GDM1 (cell line): ENCODE measurements at regions not wholly inside any gene's neighbourhood (a gene's known extent, or its start where the extent isn't known, plus 50 kb on each side); places are given as distances from the start of the nearest gene placed in this dataset.
"Not testable (repeated sequence)": the region's sequence is repeated elsewhere in the genome, so short reads cannot be mapped to it uniquely, and the experiment has no call there.

Source experiments
- DNase-seq: peaks from one replicate; lab custom pipeline; 2025; lab: John Stamatoyannopoulos, UW

DNA sequence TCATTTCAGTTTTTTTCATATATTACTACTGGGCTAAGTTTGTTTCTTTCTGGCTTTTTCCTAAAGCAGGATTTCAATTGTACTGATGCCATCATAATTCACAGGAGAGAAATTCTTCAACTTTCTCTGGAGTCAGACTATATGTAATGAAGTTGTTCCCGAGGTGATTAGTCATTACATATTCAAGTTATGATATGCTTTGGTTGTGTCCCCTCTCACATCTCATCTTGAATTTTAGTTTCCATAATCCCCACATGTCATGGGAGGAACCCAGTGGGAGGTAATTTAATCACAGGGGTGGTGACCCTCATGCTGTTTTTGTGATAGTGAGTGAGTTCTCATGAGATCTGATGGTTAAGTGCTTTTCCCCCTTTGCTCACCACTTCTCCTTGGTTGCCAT, 227.5 kb upstream of the LRIG3 start:
- DNase-seq, result no peak

DNA sequence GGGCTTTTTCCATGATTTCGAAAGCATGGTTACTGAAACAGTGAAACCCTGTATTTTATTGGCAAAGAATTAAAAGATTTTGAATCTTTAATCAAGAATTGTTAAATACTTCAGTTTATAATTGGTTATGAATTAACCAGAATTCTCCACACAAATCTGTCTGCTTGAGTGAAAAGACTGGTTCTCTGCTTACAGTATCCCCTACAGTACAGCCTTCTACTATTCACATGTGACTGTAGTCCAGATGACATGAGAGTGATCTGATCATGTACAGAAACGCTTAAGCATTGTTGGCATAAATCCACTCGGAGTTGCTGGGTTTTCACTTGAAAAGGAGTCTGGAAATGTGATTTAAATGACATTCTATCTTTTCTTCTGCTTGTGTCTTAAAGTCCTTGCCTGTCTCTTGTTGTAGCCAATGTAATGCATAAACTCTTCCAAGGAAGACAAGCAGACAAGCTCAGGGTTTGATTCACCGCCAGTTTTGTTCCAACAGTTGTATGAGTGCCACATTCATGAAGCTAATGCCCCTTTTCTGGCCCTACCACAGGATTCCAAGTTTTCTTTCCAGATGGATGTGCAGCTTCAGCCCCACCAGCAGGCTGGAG, 222.0 kb upstream of the LRIG3 start:
- no peak for DNase-seq

DNA sequence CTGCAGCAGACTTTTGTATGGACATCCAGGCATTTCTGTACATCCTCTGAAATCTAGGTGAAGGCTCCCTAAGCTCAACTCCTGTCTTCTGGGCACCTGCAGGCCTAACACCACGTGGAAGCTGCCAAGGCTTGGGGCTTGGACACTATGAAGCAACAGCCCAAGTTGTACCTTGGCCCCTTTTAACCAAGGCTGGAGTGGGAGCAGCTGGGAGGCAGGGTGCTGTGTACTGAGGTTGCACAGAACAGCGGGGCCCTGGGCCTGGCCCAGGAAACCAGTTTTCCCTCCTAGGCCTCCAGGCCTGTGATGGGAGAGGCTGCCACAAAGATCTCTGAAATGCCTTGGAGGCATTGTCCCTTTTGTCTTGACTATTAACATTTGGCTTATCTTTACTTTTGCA, 214.4 kb upstream of the LRIG3 start:
- DNase-seq, result no peak

DNA sequence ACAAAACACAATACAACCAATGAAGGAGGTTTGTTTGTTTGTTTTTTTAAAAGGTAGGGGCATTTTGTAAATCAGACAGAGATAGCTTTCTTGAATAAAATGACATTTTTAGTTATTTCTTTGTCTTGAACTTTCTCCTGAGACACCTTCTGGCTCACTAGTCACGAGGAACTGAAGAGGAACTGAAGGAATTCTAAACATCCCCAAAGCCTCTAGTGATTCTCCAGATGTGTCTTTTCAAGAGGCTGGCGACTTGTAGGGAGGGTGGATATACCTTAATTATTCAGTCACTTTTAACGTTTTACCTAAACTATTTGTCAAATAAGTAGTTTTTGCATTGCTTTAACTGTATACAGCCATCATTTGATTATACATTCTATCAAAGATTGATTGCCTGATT, 211.2 kb upstream of the LRIG3 start:
- no peak for DNase-seq

DNA sequence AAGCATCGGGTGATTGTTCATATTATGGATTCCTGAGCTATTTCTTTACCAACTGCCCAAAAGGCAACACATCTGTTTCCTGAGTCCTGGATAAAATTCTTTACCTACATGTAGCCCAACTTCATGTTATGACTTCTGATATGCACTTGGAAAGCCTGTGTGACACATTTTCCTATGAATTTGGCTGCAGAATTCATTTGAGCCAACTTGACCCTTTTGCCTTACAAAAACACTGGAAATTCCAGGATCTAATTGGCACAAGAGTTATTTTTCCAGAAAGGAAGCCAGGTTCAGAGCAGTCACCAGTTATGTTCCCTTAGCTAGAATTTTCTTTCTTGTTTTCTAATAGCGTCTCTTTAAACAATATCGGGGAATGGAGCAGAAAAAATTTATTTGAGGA, 202.5 kb upstream of the LRIG3 start:
- no peak for DNase-seq

DNA sequence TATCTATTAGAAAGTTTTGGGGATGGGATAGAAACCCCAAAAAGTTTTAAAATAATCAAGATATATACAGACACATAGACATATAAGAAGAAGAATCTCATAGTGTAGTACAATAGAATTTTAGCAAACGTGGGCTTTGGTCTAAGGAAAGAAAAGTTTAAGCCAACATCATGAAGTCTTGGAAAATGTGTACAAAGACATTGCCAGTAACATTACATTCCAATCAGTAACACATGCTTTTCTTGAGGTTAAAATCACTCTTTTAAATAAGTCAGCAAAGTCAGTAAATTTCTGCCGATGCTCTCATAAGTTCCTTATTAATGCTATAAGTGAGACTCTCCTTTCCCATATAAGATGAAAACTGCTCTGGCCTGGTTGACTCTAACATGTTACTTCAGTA, 201.1 kb upstream of the LRIG3 start:
- no peak for DNase-seq

DNA sequence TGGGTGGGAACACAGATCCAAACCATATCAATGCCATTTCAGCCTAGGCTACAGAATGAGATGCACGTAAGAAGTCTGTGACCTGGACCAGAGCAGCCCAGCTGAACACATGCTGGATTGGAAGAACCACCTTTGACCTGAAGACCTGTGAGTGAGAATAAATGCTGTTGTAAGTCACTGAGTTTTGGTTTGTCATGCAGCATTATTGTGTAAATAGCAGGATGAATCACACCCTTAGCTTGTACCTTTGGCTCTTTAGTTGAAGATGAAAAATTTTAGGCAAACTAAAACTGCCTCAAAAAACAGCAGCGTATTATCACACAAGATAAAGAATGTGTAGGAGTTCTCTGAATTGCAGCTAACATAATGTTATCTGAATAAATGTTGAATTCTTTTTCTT, 199.4 kb upstream of the LRIG3 start:
- DNase-seq, result no peak

GRCh38 chr12:59118356-59118755, 198.1 kb upstream of the LRIG3 start:
- no peak for DNase-seq

GRCh38 chr12:59115995-59116394, 195.7 kb upstream of the LRIG3 start:
- DNase-seq, result no peak

DNA sequence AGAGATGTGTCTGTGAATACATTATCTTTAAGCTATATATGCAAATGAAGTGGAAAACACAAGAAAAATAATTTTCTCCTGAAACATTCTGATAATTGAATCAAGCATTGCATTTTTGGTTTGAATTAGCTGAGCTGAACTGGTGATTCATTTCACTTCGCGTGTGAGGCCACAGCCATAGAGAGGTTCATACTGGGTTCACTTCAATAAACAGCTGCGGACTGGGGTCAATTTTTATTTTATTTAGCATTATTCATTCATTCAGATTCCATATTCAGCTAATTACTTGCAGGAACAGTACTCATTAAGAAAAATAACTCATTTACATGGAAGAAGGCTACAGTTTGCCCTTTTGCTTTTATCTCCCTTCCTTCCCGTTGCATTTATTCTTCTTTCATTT, 195.2 kb upstream of the LRIG3 start:
- DNase-seq, result no peak

- peak; percentile 25 for DNase-seq
Measured at GRCh38 chr12:59113831-59114615, 193.7 kb upstream of the LRIG3 start.

DNA sequence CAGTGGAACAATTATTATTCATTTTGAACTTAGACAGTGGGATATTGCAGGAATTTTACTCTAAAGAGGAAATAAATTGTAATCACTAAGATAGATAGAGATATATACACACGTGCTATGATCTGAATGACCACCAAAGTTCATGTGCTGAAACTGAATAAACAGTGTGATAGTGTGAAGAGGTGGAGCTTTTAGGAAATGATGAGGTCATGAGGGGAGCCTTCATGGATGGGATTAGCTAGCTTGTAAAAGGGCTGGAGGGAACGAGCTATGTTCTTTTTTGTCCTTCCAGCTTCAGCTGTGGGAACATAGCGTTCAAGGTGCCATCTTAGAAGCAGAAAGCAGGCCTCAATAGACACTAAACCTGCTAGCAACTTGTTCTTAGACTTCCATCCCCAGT, 191.5 kb upstream of the LRIG3 start:
- no peak for DNase-seq

DNA sequence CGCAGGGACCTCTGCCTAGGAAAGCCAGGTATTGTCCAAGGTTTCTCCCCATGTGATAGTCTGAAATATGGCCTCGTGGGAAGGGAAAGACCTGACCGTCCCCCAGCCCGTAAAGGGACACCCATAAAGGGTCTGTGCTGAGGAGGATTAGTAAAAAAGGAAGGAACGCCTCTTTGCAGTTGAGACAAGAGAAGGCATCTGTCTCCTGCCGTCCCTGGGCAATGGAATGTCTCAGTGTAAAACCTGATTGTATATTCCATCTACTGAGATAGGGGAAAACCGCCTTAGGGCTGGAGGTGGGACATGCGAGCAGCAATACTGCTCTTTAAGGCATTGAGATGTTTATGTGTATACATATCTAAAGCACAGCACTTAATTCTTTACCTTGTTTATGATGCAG, 188.2 kb upstream of the LRIG3 start:
- DNase-seq, result not testable (repeated sequence)

DNA sequence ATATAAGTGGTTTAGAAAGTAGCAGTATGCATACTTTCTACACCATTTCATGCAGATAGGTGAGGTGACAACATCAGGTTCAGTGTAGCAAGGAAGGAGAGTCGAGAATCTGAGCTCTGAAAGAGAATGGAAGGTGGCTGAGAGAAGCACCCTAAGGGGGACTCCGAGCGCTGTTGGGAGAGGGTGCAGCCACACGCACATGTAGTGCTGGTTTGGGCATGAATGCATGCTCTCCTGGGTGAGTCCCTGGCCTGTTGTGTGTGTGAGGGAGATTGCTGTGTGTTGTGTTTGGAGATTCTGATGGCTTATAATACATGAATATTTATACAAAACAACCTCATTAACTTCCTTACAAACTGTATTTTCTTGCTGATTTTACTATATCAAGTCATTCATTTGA, 180.3 kb upstream of the LRIG3 start:
- no peak for DNase-seq

DNA sequence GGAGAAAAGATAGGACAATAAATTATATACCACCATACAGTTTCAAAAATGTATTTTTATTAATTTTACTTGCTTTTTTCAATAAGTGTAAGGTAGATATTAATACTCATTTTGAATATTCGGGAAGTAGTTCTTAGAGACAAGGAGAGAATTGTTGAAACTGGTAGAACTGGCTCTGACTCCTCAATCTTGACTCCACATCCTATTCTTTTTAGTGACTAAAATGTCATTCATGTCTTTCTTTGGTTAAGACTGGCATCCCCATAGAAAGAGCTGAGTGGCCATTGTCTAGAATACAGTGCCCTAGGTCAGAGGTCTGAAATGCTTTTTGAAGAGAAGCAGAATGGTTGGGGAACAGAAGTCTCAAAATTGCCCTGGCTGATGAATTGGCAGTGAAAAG, 177.6 kb upstream of the LRIG3 start:
- no peak for DNase-seq

DNA sequence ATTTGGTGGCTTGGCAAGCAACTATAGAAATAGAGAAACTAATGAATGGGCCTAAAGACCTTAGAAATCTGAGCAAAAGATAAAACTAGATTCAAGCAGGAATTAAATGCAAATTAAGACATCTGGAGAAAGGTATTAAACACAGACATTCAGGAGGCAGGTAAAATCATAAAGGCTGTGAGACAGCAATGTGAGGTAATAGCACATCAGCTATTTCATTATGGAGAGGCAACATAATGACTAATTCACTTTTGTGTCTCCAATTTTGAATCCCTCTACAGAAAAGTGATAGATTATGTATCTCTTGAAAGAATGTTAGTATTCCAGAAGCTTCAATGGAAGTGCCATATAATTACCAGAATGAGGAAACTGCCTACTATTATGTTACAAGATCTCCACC, 175.9 kb upstream of the LRIG3 start:
- no peak for DNase-seq

GRCh38 chr12:59093073-59093772, 172.9 kb upstream of the LRIG3 start:
- DNase-seq, result no peak

GRCh38 chr12:59088673-59089072, 168.4 kb upstream of the LRIG3 start:
- DNase-seq, result no peak

DNA sequence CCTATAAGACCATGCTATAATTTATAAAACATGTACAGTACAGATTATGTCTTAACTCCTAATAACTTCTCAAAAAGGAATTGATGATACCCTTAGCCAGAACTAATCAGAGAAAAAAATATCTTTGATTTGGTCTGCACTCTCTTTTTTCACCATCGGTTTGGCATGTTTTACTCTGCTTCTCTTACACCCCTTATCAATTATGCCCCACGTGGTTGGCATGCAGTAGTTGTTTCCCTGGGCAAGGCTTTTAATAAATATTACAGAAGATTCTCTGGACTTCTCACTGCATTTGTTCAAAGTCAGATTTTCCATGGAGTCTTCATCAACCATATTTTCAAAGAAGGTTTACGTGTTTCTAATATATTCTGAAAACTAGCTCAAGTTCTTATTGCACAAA, 167.4 kb upstream of the LRIG3 start:
- no peak for DNase-seq

DNA sequence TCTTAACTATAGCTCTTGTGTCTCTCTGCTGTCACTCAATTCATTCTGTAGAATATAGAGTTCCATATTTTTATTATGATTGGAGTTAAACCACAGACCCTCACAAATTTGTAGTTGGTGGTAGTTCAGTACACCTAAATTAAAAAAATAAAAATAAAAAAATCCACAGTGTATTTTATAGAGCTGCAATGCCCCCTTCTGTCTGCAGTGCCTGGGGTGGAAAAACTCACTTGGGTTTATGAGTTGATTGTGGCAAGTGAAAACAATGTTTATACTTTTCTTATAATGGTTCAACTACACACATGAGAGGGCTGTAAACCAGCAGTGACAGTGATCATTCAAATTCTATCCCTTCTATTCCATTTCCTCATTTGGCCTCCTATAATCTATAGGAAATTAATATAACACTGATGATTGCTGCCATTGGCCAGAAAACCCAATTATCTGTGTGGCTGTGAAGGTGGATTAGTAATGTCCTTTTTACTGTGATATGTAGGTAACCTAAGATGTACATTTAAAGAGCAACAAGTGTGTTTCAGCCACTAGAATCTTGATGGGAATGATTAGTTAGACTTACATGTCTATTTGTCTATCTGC, 166.9 kb upstream of the LRIG3 start:
- DNase-seq, result no peak

- no peak for DNase-seq
Measured at GRCh38 chr12:59086126-59086525, 165.8 kb upstream of the LRIG3 start.

DNA sequence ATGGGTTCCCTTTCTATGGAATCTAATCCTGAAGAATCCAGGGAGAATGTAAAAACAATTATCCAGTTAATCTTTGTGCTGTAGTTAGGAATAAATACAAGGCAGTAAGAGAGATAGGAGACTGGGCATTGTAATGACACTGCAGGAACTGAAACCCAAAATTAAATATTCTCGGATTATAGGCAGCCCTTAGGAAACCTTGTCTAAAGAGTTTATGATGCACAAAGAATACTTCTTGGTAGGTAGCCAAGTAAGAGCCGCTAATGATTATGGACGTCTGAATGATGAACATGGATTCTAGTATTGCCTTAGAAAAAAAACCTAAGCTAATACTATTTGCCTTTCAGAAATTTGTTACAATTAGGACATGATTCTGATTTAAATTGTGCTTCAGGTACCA, 165.4 kb upstream of the LRIG3 start:
- DNase-seq, result no peak
